Urinary bladder (tissue), 3 donors: ENCODE measurements at regions not wholly inside any gene's neighbourhood (a gene's known extent, or its start where the extent isn't known, plus 50 kb on each side); places are given as distances from the start of the nearest gene placed in this dataset.

Experiments
- DNase-seq: peaks from one replicate; pipeline ENCODE4 v3.0.0-alpha.2; 2015; ENCODE audit errors: extremely low spot score
- H3K27ac ChIP-seq: one replicate; pipeline ENCODE4 v1.5.1; 2013; ENCODE audit warnings: low read depth, mild to moderate bottlenecking, moderate library complexity
- H3K36me3 ChIP-seq: one replicate; pipeline ENCODE4 v1.6.1; 2013; ENCODE audit warnings: mild to moderate bottlenecking, moderate library complexity; ENCODE audit not compliant: insufficient read depth
- H3K4me1 ChIP-seq: one replicate; pipeline ENCODE4 v1.6.1; 2013; ENCODE audit warnings: mild to moderate bottlenecking, moderate library complexity; ENCODE audit not compliant: insufficient read depth
- H3K4me3 ChIP-seq: one replicate; pipeline ENCODE4 v1.5.1; 2013; ENCODE audit warnings: low read depth, low read length
- WGBS: extraction: QIAGEN DNeasy Blood & Tissue Kit; methylation state at CpG from one replicate; pipeline ENCODE4 v1.1.7; 2013; 5-methylcytosine and 5-hydroxymethylcytosine counted together
- donor health status: healthy with polysubstance abuse.
- donor health status: healthy.

DNA sequence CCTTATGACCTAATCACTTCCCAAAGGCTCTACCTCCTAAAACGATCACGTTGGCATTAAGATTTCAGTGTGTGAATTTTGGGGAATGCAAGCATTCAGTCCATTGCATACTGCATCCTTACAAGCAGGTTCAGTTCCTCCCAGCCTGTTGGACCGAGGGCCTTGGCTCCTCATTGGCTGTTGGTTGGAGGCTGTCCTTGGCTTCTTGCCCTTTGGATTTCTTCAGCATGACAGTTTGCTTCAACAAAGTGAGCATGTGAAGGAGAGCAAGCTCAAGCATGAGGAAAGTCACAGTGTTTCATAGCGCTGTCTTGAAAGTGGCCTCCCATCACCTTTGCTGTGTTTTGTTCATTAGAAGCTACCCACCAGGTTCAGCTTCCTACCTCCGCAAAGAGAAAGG lies 109.5 kb downstream of the GADD45G start:
- WGBS: 60% methylated on average over 5 of the region's 5 CpGs
- H3K27ac ChIP-seq: no peak overlapping the region
- H3K36me3 ChIP-seq: no peaks in the 10 kb centered on the region
- DNase-seq: no peak
- peaks cover 3% of the 10 kb centered on the region for H3K4me1 ChIP-seq
- no peak overlapping the region for H3K4me3 ChIP-seq

DNA sequence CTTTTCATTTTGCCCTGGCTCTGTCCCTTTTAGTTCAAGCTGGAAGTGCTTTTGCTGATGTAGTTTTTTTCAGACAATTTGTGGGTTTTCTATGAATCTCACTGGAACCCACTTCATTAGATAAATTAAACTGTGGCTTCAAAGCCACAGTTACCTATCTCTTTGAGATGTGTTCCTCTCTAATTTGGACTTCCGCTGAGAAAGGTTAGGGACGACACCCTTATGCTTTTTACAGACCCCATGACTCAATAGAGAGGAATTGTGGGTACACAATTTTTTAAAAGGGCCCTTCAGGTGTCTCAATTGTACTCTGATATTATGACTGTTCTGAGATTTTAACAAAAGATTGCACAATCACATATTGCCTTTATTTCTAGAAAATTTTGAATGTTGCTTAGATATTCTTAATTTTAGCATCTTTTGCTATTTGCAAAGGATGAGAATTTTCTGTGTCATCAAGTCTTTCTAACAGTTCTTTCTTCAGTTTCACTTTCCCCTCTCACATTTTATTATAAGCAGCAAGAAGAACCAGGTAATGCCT lies 110.6 kb downstream of the GADD45G start:
- Histone ChIP-seq H3K36me3 (no peaks in the 10 kb centered on the region), H3K27ac (no peak overlapping the region), H3K4me1 (peaks cover 3% of the 10 kb centered on the region), H3K4me3 (no peak overlapping the region)
- no peak for DNase-seq
- WGBS: 93% methylated on average over 2 of the region's 2 CpGs

DNA sequence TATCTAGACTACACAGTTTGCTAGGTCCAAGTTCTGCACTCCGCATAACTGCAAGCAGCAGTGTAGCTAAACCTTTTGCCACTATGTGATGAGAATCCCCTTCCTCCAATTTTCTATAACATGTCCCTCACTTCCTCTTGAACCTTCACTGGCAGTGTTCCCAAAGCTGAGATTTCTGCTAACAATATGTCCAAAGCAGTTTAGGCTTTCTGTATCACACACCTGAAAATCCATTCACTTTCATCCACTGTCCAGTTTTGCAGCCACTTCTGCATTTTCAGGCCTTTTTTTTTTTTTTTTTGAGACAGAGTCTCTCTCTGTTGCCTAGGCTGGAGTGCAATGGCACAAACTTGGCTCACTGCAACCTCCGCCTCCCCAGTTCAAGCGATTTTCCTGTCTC lies 111.1 kb downstream of the GADD45G start:
- DNase-seq: no peak
- Histone ChIP-seq H3K36me3 (no peaks in the 10 kb centered on the region), H3K4me3 (no peak overlapping the region), H3K4me1 (peaks cover 3% of the 10 kb centered on the region), H3K27ac (no peak overlapping the region)
- WGBS: 96% methylated on average over 3 of the region's 3 CpGs

DNA sequence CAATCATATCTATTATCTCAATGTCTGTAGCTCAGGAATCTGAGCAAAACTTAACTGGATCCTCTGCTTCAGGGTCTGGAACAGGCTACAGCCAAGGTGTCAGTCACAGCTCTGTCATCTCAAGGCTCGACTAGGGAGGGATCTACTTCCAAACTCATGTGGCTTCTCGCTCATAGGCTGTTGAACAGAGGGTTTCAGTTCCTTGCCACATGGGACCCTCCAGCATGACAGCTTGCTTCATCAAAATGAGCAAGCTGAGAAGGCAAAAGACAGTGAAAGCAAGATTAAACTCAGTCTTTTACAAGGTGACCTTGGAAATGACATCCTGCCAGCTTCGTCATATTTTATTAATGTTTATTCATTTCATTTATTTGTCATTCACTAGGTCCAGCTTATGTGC lies 111.7 kb downstream of the GADD45G start:
- no peak for DNase-seq
- 87% methylated on average over 3 of the region's 3 CpGs for WGBS
- H3K4me3 ChIP-seq: no peak overlapping the region
- H3K27ac ChIP-seq: no peak overlapping the region
- no peaks in the 10 kb centered on the region for H3K36me3 ChIP-seq
- H3K4me1 ChIP-seq: no peaks in the 10 kb centered on the region

DNA sequence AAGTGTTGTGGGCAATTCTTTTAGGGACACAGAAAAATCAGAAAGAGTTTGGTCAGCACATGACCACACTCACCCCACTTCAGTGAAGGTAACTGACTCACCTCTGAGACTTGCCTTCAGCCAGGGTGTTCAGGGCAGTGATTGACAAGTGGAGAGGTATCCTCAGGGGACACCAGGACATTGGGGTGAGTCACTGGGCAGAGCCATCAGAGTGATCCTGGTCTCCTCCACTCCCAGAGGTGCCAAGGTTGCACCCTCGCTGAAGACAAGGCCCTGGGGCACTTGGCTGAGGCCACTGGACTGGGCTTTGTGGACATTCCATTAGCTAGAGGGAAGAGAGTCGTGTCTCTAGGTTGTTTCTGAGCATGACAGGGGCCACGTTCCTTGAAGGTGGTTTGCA lies 113.4 kb downstream of the GADD45G start:
- 81% methylated on average over 3 of the region's 3 CpGs for WGBS
- no peaks in the 10 kb centered on the region for H3K36me3 ChIP-seq
- no peak for DNase-seq
- no peak overlapping the region for H3K27ac ChIP-seq
- H3K4me3 ChIP-seq: no peak overlapping the region
- no peaks in the 10 kb centered on the region for H3K4me1 ChIP-seq

DNA sequence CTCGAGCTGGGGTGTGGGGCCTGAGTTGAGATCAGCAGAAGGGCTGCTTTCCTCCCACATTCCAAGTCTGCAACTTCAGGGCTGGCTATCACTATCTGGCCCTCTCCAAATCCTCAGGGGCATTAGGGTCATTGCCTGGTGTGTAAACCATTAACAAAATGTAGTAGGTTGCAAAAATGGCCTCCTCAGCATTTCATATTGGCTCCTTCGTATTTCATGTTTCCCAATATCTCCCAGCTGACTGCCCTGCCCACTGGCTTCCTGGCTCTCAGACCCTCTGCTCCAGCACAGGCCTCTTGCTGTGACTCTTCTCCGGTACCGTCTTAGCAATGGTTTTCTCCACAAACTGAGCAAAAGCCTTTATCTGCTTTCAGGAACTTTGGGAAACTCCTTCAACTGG lies 113.8 kb downstream of the GADD45G start:
- no peak for DNase-seq
- 88% methylated on average over 4 of the region's 4 CpGs for WGBS
- H3K27ac ChIP-seq: no peak overlapping the region
- no peaks in the 10 kb centered on the region for H3K4me1 ChIP-seq
- no peaks in the 10 kb centered on the region for H3K36me3 ChIP-seq
- H3K4me3 ChIP-seq: no peak overlapping the region

DNA sequence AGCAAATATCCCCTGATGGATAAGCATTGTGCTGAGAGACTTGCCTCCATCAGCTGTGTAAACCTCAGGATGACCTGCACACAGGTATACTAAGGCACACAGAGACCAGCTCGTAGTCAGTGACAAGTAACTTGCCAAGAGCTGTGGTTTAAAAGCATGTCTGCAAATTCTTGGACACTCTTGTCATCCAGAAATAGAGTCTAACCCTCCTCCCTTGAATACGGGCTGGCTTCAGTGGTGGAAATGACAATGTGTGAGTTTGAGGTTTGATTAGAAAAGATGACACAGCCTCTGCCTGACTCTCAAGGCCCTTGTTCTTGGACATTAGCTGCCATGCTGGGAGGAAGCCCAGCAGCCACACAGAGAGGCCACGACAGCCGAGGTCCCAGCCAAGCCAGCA lies 114.4 kb downstream of the GADD45G start:
- Histone ChIP-seq H3K36me3 (no peaks in the 10 kb centered on the region), H3K4me1 (no peaks in the 10 kb centered on the region), H3K27ac (no peak overlapping the region), H3K4me3 (no peak overlapping the region)
- WGBS: 92% methylated on average over 4 of the region's 4 CpGs
- DNase-seq: no peak

DNA sequence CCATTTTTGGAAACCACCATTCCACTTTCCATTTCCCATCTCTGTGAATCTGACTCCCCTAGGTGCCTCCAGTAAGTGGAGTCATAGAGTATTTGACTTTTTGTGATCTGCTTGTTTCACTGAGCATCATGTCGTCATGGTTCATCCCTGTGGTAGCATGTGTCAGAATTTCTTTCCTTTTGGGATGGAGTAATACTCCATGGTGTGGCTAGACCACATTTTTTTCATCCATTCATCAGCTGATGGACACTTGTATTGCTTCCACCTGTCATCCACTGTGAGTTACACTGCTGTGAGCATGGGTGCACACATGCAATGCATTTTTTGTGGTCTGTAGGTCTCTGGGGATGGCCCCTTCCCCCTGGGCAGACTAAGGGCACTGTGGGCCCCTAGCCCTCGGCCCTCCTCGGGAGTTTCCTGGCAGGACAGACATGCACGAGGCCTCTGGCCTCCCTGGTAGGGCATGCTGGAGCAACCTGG lies 115.9 kb downstream of the GADD45G start:
- Histone ChIP-seq H3K4me3 (no peak overlapping the region), H3K36me3 (no peaks in the 10 kb centered on the region), H3K4me1 (no peaks in the 10 kb centered on the region), H3K27ac (no peak overlapping the region)
- WGBS: 88% methylated on average over 4 of the region's 4 CpGs
- no peak for DNase-seq

DNA sequence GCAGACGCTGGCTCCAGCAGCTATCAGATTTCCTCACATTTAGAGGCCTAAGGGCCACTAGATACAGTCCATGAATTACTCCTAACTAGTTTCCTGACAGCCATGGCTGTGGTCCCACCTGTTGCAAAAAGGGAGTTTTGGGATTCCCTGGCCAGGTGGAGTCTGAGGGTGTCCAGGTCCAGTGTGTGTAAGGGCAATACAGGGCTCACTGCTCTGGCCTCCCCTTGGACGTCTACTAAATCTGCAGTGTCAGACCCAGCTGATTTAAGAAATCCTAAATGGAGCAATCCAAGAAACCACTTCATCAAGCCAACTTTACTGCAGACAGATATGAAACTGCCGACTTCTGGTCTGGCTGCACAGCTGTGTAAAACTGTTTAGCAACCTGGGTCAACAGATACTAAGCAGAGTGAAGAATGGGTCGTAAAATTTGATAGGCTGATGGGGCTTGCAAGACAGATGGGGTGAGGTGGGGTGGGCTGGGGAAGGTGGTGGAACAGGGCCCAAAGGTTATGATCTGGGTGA lies 116.4 kb downstream of the GADD45G start:
- Histone ChIP-seq H3K36me3 (no peaks in the 10 kb centered on the region), H3K27ac (no peak overlapping the region)
- 48% methylated on average over 4 of the region's 4 CpGs for WGBS

DNA sequence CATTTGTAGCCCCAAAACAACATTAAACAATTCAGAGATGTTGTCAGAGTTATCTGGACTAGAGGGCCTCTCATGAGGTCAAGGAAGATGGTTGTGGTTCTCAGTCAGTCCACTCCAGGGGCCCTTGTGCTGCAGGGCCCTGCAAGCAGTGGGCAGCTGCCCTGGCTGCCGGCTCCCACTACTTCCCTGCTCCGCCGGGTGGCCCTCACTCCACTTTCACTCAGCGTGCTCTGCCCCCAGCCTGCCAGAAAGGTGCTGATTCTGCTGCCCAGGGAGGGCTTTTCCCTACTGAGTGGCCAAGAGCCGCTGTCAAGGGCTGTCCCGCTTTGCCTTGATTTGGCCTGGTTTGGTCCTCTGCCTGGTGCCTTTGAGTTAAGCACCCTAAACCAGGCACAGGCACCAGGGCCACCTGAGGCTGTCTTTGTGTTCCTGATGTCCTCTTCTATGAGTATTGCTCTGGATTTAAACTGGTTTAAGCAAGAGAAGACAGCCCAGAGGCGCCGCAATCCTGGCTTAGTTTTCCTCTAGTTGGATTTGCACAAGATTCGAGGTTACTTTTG lies 117.2 kb downstream of the GADD45G start:
- H3K4me3 ChIP-seq: no peak overlapping the region
- H3K27ac ChIP-seq: no peak overlapping the region
- WGBS: 95% methylated on average over 9 of the region's 9 CpGs
- DNase-seq: no peak
- no peaks in the 10 kb centered on the region for H3K4me1 ChIP-seq
- no peaks in the 10 kb centered on the region for H3K36me3 ChIP-seq

More for the DNA sequence above, 116.4 kb downstream of the GADD45G start:
- Histone ChIP-seq H3K4me3 (no peak overlapping the region), H3K4me1 (no peaks in the 10 kb centered on the region)
- no peak for DNase-seq

DNA sequence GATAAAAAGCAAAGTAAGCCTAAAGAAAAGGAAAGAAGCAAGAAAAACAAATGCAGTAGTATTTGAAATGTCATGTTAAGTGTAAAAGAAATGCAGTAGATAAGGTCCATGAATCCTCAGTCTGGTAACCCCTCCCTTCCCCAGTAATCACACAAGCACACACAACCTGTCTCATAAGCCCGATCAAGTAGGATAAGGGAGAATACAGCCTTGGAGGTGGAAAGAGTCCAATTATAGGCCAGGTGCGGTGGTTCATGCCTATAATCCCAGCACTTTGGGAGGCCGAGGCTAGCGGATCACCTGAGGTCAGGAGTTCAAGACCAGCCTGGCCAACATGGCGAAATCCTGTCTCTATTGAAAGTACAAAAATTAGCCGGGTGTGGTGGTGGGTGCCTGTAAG lies 117.9 kb downstream of the GADD45G start:
- no peaks in the 10 kb centered on the region for H3K4me1 ChIP-seq
- 93% methylated on average over 6 of the region's 6 CpGs for WGBS
- no peaks in the 10 kb centered on the region for H3K36me3 ChIP-seq
- no peak for DNase-seq
- no peak overlapping the region for H3K4me3 ChIP-seq
- H3K27ac ChIP-seq: no peak overlapping the region

DNA sequence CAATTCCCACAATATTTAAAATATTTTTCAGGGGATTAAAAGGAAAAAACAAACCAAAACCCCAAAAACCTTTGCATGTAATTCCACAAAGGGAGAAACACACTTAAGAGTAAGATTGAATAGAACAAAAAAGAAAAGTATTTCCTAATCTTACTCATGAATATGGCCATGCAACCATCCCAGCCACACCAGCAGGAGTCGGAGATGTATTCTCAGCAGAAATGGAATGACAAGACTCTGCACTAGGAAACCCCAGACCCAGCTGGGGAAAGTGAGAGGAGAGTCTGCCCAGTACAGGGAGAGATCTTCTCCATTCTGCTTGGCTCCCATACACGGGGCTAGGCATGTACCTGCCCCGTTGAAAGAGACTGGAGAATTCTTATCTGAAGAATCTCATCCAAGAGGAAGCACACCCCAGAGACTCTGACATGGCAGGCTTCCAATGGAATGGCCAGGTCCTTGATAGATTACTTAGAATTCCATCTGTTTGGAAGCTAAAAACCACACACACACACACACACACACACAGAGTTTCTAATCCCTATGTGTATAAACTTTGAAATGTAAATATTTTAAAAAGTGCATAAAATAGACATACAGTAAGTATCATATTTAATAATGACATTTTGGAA lies 118.8 kb downstream of the GADD45G start:
- 28% methylated on average over 3 of the region's 3 CpGs for WGBS
- Histone ChIP-seq H3K4me1 (no peaks in the 10 kb centered on the region), H3K4me3 (no peak overlapping the region), H3K27ac (no peak overlapping the region), H3K36me3 (no peaks in the 10 kb centered on the region)
- no peak for DNase-seq

DNA sequence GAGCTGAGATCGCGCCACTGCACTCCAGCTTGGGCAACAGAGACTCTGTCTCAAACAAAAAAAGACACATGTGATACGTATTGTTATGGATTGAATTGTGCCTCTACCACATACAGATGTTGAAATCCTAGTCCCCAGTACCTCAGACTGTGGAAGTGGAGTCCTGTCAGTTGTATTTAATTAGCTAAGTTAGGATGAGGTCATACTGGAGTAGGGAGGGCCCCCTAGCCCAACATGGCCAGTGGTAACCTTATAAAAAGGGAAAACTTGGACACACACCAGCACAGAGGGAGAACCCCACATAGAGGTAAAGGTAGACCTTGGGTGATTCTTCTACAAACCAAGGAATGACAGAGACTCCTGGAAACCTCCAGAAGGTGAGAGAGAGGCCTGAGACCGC lies 119.8 kb downstream of the GADD45G start:
- Histone ChIP-seq H3K27ac (no peak overlapping the region), H3K4me1 (no peaks in the 10 kb centered on the region), H3K4me3 (no peak overlapping the region), H3K36me3 (no peaks in the 10 kb centered on the region)
- no peak for DNase-seq
- WGBS: 99% methylated on average over 4 of the region's 4 CpGs

DNA sequence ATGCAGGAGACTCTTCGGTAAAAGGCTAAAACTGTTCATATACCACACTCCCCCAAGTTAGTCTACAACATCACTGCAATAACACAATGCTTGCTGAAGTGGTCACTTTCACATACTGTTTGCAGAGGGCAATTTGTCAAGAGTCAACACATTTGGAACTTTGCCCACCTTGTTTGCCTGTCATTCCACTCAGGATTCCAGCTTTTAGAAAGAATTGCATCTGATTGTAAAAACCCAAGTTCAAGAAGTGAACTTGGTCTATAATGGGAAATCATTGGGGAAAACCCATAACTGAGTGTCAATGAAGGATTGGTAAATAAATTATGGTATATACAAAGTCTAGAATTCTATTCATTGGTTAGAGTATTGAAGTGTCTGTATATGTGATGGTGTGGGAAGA lies 120.5 kb downstream of the GADD45G start:
- H3K4me1 ChIP-seq: no peaks in the 10 kb centered on the region
- WGBS: 97% methylated on average over 1 of the region's 1 CpG
- H3K36me3 ChIP-seq: no peaks in the 10 kb centered on the region
- DNase-seq: no peak
- no peak overlapping the region for H3K27ac ChIP-seq
- no peak overlapping the region for H3K4me3 ChIP-seq
